Kasumi-1 (cell line): ENCODE measurements at regions not wholly inside any gene's neighbourhood (a gene's known extent, or its start where the extent isn't known, plus 50 kb on each side); places are given as distances from the start of the nearest gene placed in this dataset.

Experiments used
- DNase-seq, 2 experiments: peaks; one replicate each; lab custom pipeline; 2025; lab: John Stamatoyannopoulos, UW

- no peak for DNase-seq
These were observed 66.3 kb downstream of the ITM2A start for GRCh38 chrX:79300856-79301255.

DNA sequence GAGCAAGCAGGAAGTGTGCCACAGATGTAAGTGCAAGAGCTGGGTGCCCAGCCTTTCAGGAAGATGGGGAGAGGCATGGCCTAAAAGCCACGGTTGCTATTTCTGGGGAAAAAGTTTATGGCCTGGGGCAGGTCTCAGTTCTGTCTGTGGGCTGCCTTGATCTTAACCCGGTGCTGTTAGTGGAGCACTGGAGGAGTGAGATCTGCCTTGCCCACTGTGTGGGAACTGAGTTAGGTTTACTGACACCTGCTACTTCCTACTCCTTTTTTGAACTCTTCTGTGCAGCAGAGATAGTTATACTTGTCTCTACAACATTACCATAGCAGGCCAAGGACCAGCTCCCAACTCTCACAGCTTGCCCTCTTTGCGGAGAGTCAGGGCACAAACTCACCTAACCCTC is 76.5 kb downstream of the ITM2A start:
- DNase-seq, result no peak

DNA sequence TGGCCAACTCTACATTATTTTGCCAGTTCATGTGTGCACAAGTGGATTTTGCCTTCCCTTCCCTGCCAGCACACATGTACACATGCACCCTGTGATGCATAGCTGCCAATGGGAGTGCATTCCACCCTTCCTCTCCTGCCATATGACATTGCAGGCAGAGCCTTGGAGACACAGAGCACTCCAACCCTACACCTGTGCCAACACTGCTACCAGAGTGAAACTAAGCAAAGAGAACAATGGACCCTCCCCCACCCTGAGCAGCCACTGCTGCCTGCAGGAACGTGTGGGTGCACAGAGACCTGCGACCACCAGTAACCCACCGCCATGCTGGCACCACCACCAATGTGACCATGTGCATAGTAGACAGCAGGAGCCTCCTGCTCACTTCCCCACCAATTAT is 78.4 kb downstream of the ITM2A start:
- DNase-seq, result no peak

DNA sequence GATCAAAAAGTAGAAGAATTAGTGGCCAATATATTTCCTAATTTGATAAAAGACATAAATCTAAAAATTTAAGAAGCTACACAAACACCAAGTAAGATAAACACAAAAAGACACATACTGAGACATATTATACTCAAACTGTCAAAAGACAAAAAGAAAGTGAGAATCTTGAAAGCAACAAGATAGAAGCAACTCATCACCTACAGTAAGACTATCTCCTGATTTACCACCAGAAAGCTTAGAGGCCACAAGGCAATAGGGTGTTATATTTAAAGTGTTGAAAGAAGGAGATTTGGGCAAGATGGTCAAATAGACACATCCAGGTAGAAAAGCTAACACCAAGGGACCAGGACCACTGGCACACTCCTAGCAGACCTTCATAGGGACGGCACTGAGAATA is 79.4 kb downstream of the ITM2A start:
- no peak for DNase-seq

DNA sequence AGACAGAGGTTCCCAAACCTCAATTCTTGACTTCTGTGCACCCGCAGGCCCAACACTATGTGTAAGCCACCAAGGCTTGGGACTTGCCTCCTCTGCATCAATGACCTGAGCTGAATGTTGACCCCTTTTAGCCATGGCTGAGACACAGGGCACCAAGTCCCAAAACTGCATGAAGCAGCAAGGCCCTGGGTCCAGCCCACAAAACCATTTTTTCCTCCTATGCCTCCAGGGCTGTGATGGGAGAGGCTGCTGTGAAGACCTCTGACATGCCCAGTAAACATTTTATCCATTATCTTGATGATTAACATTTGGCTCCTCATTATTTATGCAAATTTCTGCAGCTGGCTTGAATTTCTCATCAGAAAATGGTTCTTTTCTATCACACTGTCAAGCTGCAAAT is 85.4 kb downstream of the ITM2A start:
- no peak for DNase-seq

DNA sequence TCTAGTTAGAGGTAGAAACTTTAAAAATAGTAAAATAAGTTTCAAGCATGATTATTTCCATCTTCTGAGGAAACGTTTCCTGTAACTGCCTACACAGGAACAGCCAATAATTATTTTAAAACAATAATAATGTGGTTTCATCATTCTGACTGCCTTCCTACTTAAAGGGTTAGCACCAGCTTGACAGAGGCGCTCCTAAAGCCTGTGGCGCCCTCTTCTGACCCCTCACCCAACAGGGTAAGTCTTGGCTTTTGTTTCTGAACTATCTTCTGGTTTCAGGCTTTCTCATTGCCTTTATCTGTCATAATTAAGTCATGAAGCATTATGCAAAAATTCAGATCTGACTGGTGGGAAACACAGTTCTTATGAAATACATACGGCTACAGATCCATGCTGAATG is 96.7 kb downstream of the ITM2A start:
- peak; percentile 30 to 40 for DNase-seq

- DNase-seq, result no peak
These were observed 98.3 kb downstream of the ITM2A start for GRCh38 chrX:79268788-79269187.

GRCh38 chrX:79266702-79267101 is 100.4 kb downstream of the ITM2A start:
- DNase-seq, result no peak

DNA sequence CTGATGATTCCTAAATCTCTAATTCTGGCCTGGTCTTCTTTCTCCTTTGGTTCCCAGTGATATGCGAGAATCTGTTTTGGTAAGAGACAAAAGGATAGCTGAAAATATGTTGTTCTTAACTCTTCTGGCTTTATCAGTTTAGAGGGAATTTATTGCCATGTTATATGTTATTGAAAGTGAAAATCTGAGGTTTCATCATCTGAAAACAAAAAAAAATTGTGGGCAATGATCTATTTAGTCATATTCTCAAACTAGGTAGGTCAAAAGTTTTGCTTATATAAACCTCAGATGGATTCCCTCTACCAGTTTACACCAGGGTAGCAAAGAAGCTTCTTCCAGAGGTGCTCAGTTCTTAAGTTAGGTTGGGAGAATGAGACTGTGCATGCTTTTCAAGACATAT is 103.6 kb downstream of the ITM2A start:
- DNase-seq, result no peak

DNA sequence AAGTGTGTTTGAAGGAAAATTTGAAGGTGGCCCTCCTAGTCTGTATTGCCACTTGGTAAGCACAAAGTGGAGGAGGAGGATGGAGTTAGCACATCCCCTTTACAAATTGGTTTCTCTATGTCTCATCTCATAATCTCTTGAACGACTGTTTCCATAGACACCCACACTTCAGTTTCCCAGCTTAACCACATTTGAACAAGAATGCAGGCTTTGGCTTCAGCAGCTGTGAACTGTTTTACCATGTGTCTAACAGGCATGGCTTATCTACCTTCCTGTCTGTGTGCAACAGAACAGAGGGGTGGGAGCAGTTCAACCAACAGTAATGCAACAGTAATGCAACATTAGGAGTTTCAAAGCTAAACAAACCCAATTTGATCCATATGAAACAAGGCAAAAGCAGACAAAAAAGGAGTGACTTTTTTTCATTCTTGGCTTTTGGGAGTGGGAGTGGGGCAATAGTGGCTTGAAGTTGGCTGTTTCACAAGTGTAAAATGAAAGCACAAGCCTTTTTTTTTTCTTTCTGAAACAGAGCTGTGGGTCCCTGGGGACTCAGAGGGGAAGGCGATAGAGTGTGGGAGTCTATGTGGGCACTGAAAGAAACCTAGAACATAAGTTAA is 108.0 kb downstream of the ITM2A start:
- peak; percentile 64 to 71 for DNase-seq

- no peak for DNase-seq
These were observed 99.2 kb downstream of the GPR174 start for GRCh38 chrX:79243691-79244090.

DNA sequence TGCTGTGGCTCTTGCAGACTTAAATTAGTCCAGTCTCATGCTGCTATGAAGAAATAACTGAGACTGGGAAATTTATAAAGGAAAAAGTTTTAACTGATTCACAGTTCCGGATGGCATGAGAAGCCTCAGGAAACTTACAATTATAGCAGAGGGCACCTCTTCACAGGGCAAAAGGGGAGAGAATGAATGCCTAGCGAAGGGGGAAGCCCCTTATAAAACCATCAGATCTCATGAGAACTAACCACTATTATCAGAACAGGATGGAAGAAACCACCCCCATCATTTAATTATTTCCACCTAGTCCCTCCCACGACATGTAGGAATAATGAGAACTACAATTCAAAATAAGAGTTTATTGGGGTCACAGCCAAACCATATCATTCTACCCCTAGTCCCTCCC is 91.4 kb downstream of the GPR174 start:
- DNase-seq, result no peak

DNA sequence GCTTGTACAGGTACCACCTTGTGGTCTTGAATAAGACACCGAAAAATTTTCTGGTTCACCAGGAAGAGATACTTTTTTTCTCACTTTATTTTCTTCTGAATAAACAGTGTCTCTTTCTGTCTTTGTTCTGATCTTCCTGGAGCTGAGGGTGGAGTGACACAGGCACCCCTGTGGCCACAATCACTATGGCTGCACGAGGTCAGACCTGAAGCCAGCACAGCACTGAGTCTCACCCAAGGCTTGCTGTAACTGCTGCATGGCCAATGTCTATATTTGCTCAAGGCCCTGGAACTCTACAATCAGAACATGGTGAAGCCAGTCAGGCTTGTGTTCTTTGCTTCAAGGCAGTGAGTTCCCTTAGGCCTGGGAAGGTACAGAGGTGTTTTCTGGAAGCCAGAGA is 87.2 kb downstream of the GPR174 start:
- no peak for DNase-seq
